Right atrium auricular region (tissue), 2 donors: ENCODE measurements at regions not wholly inside any gene's neighbourhood (a gene's known extent, or its start where the extent isn't known, plus 50 kb on each side); places are given as distances from the start of the nearest gene placed in this dataset.

ENCODE experiments used
- DNase-seq: peaks from one replicate; pipeline ENCODE4 v3.0.0-alpha.2; 2019; ENCODE audit warnings: low spot score
- H3K27ac ChIP-seq, 2 donors: fragments of 200-600 bp; sonication (generic); 1 replicate in 1 of 2; 2 replicates in 1 of 2; pipeline ENCODE4 v1.5.1; 2016 to 2019
- H3K27me3 ChIP-seq, 2 donors: fragments of 200-600 bp; sonication (generic); one replicate each; pipeline versions ENCODE4 v1.5.1 to v1.6.0; 2017 to 2019
- H3K36me3 ChIP-seq: fragments of 200-600 bp; sonication (generic); one replicate; pipeline ENCODE4 v1.5.1; 2016
- H3K4me1 ChIP-seq, 2 donors: fragments of 200-600 bp; sonication (generic); one replicate each; pipeline versions ENCODE4 v1.5.1 to v1.6.0; 2017 to 2019
- H3K4me3 ChIP-seq, 2 donors: fragments of 200-600 bp; sonication (generic); 1 replicate in 1 of 2; 2 replicates in 1 of 2; pipeline ENCODE4 v1.5.1; 2017 to 2019; ENCODE audit warnings: mild to moderate bottlenecking in 1 of 2, moderate library complexity in 1 of 2
- H3K9me3 ChIP-seq, 2 donors: fragments of 200-600 bp; sonication (generic); one replicate each; pipeline ENCODE4 v1.5.1; 2019
- TF ChIP-seq, protein P1 (sequence below), 2 donors: fragments of 200-600 bp; sonication (generic); IDR thresholded peaks; one replicate each; pipeline ENCODE4 v1.5.1; 2019; ENCODE audit warnings: antibody characterized with exemption in 2 of 2

DNA sequence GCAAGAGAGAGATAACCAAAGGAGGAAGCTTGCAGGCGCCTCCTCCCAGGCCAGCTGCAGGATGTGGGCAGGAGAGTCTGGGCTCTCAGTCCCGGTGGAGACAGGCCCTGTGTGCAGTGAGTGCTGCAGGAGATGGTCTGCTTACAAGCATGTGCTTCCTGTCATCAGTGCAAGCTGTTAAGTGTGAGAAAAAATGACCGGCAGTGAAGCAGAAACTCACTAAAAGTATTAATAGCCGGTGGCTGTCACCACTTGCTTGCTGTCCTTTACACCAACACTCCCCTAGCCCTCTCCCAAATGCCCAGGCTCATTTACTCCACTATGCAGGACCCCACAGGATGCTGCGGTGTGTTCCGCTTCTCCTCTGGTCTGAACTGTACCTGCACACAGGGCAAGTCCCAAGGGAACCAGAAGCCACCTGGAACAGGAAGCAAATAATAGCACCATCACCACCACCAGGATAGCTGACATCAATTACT, 435.6 kb upstream of the HS6ST1 start:
- DNase-seq, result peak; percentile 55
- no peaks in the 10 kb centered on the region for H3K27me3 ChIP-seq
- H3K9me3 ChIP-seq, result no peaks in the 10 kb centered on the region
- TF ChIP-seq, protein P1, sequence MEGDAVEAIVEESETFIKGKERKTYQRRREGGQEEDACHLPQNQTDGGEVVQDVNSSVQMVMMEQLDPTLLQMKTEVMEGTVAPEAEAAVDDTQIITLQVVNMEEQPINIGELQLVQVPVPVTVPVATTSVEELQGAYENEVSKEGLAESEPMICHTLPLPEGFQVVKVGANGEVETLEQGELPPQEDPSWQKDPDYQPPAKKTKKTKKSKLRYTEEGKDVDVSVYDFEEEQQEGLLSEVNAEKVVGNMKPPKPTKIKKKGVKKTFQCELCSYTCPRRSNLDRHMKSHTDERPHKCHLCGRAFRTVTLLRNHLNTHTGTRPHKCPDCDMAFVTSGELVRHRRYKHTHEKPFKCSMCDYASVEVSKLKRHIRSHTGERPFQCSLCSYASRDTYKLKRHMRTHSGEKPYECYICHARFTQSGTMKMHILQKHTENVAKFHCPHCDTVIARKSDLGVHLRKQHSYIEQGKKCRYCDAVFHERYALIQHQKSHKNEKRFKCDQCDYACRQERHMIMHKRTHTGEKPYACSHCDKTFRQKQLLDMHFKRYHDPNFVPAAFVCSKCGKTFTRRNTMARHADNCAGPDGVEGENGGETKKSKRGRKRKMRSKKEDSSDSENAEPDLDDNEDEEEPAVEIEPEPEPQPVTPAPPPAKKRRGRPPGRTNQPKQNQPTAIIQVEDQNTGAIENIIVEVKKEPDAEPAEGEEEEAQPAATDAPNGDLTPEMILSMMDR (IDR thresholded peaks at IDR 0.05), result no peak
- H3K4me1 ChIP-seq, result peaks cover 0 to 30% of the 10 kb centered on the region in 2 donors
- H3K27ac ChIP-seq, result no peak overlapping the region
- H3K4me3 ChIP-seq, result no peak overlapping the region
- H3K36me3 ChIP-seq, result no peaks in the 10 kb centered on the region

DNA sequence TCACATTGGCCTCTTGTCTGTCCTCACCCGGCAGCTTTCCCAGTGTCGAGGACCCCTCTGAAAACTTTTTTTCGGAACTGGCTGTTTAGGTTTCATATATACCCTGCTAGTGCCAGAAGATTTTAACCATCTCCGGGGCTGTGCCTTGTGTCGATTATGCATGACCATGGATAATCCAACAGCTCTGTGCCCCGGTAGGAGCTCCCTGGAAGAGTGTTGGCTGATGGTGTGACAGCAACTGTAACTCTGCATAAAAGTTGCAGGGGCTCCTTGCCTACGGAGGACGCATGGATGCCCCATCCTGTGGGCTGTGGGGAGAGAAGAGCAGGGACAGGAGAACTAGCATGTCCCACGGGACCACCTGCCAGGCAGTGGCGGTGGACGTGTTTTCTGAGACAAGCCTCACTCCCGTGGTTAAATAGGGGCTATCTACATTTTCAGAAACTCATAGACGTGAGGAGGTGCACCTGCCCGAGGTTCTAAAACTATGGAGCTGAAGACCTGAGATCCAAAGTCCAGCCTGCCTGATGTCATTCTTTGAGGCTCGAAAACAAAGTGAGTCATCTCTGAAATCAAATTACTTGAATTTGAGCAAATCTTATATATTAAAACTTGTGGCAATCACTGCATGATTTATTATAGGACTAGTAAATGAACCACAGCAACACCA, 437.2 kb upstream of the HS6ST1 start:
- peak; percentile 26 for DNase-seq
- no peak overlapping the region for H3K4me3 ChIP-seq
- H3K27me3 ChIP-seq, result no peaks in the 10 kb centered on the region
- H3K27ac ChIP-seq, result no peak overlapping the region
- H3K36me3 ChIP-seq, result no peaks in the 10 kb centered on the region
- H3K9me3 ChIP-seq, result no peaks in the 10 kb centered on the region
- peaks cover 0 to 30% of the 10 kb centered on the region in 2 donors for H3K4me1 ChIP-seq
- TF ChIP-seq, protein P1 (IDR thresholded peaks at IDR 0.05), result no peak

DNA sequence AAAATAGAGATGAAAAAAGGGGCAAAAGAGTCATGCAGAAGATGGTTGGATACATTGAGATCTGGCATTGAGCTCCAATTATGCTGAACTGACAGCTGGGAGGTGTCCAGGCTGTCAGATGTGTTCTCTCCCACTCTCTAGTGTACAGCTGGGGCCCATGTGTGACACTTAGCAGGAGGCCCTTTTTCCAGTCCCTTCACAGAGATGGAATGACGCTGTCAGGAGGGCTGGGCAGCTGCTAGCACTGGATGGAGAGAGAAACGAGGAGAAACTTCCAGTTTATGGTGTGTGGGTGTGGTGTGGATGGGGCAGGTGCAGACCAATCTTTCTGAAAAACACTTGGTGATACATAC, 437.7 kb upstream of the HS6ST1 start:
- DNase-seq, result peak; percentile 46
- H3K9me3 ChIP-seq, result no peaks in the 10 kb centered on the region
- H3K27ac ChIP-seq, result no peak overlapping the region
- TF ChIP-seq, protein P1 (IDR thresholded peaks at IDR 0.05), result no peak
- no peaks in the 10 kb centered on the region for H3K27me3 ChIP-seq
- H3K4me1 ChIP-seq, result peaks cover 0 to 30% of the 10 kb centered on the region in 2 donors
- no peak overlapping the region for H3K4me3 ChIP-seq
- no peaks in the 10 kb centered on the region for H3K36me3 ChIP-seq

DNA sequence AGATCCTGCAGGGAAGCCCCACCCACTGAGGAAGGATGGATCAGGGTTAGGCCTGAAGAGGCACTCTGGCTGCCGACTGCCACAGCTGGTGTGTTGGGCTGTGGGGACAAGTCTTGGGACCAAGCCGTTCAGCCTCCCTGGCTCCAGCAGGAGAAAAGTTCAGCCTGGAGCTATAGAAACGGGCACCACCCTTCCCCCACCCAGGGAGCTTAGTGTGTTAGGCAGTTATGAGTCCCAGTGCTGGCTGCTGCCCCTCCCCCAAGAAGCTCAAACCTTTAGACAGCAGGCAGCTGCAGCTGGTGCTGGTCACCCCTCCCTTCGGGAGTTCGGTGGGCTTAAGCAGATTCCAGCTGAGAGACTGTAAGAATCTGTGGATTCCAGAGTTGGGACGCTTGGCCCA, 447.1 kb upstream of the HS6ST1 start:
- no peaks in the 10 kb centered on the region for H3K36me3 ChIP-seq
- H3K4me1 ChIP-seq, result peaks cover 0 to 9% of the 10 kb centered on the region in 2 donors
- peaks cover 0 to 19% of the 10 kb centered on the region in 2 donors for H3K9me3 ChIP-seq
- DNase-seq, result peak; percentile 52
- no peaks in the 10 kb centered on the region for H3K27me3 ChIP-seq
- no peak overlapping the region for H3K27ac ChIP-seq
- no peak overlapping the region for H3K4me3 ChIP-seq
- TF ChIP-seq, protein P1 (IDR thresholded peaks at IDR 0.05), result no peak

DNA sequence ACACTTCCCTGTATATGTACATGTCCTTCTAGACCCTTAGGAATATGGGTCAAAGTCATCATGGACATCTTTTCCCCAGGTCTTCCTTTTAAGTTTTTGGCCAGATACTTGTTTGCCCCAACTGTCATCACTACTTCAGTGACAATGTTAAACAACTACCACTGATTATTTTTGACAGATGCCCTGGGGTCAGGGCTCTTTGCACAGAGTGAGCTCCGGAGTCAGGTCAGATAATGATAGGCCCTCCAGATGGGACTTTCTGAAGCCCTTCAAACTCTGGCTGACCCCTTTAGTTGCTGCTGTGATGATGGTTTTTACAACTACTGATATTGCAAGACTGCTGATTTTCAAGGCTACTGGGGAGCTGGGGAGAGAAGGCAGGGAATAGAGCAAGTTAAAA, 449.4 kb upstream of the HS6ST1 start:
- H3K36me3 ChIP-seq, result no peaks in the 10 kb centered on the region
- TF ChIP-seq, protein P1 (IDR thresholded peaks at IDR 0.05), result no peak
- no peak overlapping the region for H3K4me3 ChIP-seq

More for the DNA sequence above, 449.4 kb upstream of the HS6ST1 start:
- H3K27ac ChIP-seq, result no peak overlapping the region
- no peaks in the 10 kb centered on the region for H3K27me3 ChIP-seq
- H3K9me3 ChIP-seq, result peaks cover 0 to 12% of the 10 kb centered on the region in 2 donors
- peaks cover 0 to 12% of the 10 kb centered on the region in 2 donors for H3K4me1 ChIP-seq
- peak; percentile 28 for DNase-seq
